IMR-90 (cell line): ENCODE measurements at regions not wholly inside any gene's neighbourhood (a gene's known extent, or its start where the extent isn't known, plus 50 kb on each side); places are given as distances from the start of the nearest gene placed in this dataset.

ENCODE experiments used
- ATAC-seq: fragments of 200-7000 bp; cut with Tn5 transposase; 2 replicates; pipeline ENCODE4 v1.9.1; 2020; ENCODE audit warnings: low read depth, mild to moderate bottlenecking, moderate library complexity
- BruUV-seq: library from RNA; stranded (reverse); fragments of 400-500 nt; replicated peaks from 2 replicates; lab custom pipeline; 2021; lab: Mats Ljungman, UMichigan
- CTCF ChIA-PET: fragments of 300-600 bp; formaldehyde crosslinking; extraction: SDS; loops from one replicate; lab custom pipeline; 2021; ENCODE audit warnings: antibody characterized with exemption; lab: Yijun Ruan, JAX
- POLR2A ChIA-PET: fragments of 300-600 bp; sonication (Branson Sonifier 250); formaldehyde crosslinking; loops from one replicate; lab custom pipeline; 2022; ENCODE audit warnings: antibody characterized with exemption; ENCODE audit not compliant: unreplicated experiment; lab: Charles Lee
- DNase-seq: peaks from one replicate; pipeline ENCODE4 v3.0.0; 2013
- H2AFZ ChIP-seq: replicated peaks from 2 replicates; pipeline ENCODE3; 2013; ENCODE audit warnings: low read length, mild to moderate bottlenecking; ENCODE audit not compliant: poor library complexity
- H2AK5ac ChIP-seq: 2 replicates; pipeline ENCODE4 v1.6.1; 2013; ENCODE audit warnings: low read depth, low read length, inconsistent platforms
- H2AK9ac ChIP-seq: replicated peaks from 2 replicates; pipeline ENCODE3; 2013; ENCODE audit warnings: mild to moderate bottlenecking, low read depth, low read length, moderate library complexity; ENCODE audit not compliant: poor library complexity
- H2BK120ac ChIP-seq: 2 replicates; pipeline ENCODE4 v1.6.1; 2013; ENCODE audit warnings: low read depth, low read length, inconsistent platforms
- H2BK15ac ChIP-seq: 3 replicates; pipeline ENCODE4 v1.6.1; 2013; ENCODE audit warnings: low read depth, low read length, inconsistent platforms
- H2BK20ac ChIP-seq: 2 replicates; pipeline ENCODE4 v1.6.1; 2013; ENCODE audit warnings: low read depth, mild to moderate bottlenecking, inconsistent platforms, low read length, moderate library complexity
- H2BK5ac ChIP-seq: 2 replicates; pipeline ENCODE4 v1.6.1; 2013; ENCODE audit warnings: mild to moderate bottlenecking, low read depth, low read length, inconsistent platforms; ENCODE audit not compliant: poor library complexity, severe bottlenecking
- H3K14ac ChIP-seq: replicated peaks from 2 replicates; pipeline ENCODE4 v1.6.1; 2013; ENCODE audit warnings: low read depth, low read length, inconsistent platforms
- H3K18ac ChIP-seq: 2 replicates; pipeline ENCODE4 v1.6.1; 2013; ENCODE audit warnings: low read depth, low read length, control low read depth
- H3K23ac ChIP-seq: 2 replicates; pipeline ENCODE4 v1.6.1; 2013; ENCODE audit warnings: low read depth, low read length, inconsistent platforms
- H3K27ac ChIP-seq: 2 replicates; pipeline ENCODE4 v1.5.1; 2013; ENCODE audit warnings: mild to moderate bottlenecking, control low read depth, low read length; ENCODE audit not compliant: insufficient read depth
- H3K27me3 ChIP-seq: 2 replicates; pipeline ENCODE4 v1.6.1; 2013; ENCODE audit warnings: low read length; ENCODE audit not compliant: control insufficient read depth, insufficient read depth
- H3K36me3 ChIP-seq: 2 replicates; pipeline ENCODE4 v1.6.1; 2013; ENCODE audit warnings: low read length, mixed read lengths; ENCODE audit not compliant: control insufficient read depth, insufficient read depth
- H3K4ac ChIP-seq: 2 replicates; pipeline ENCODE4 v1.6.1; 2013; ENCODE audit warnings: low read depth, low read length, inconsistent platforms
- H3K4me1 ChIP-seq: 2 replicates; pipeline ENCODE4 v1.6.1; 2013; ENCODE audit warnings: low read length, mixed read lengths; ENCODE audit not compliant: control insufficient read depth, insufficient read depth
- H3K4me2 ChIP-seq: 2 replicates; pipeline ENCODE4 v1.6.1; 2013; ENCODE audit warnings: low read depth, mild to moderate bottlenecking, control low read depth, low read length, moderate library complexity
- H3K4me3 ChIP-seq: 2 replicates; pipeline ENCODE4 v1.5.1; 2013; ENCODE audit warnings: low read depth, mild to moderate bottlenecking, control low read depth, low read length, moderate library complexity; ENCODE audit not compliant: insufficient read depth
- H3K56ac ChIP-seq: 2 replicates; pipeline ENCODE4 v1.6.1; 2013; ENCODE audit warnings: low read length, inconsistent platforms; ENCODE audit not compliant: insufficient read depth; ENCODE audit errors: extremely low read depth
- H3K79me1 ChIP-seq, 2 experiments: 2 replicates each; pipeline ENCODE4 v1.6.1; 2013; ENCODE audit warnings: low read length in 2 of 2, inconsistent platforms in 1 of 2, low read depth in 1 of 2
- H3K9ac ChIP-seq: 2 replicates; pipeline ENCODE4 v1.6.1; 2013; ENCODE audit warnings: low read depth, low read length, control low read depth
- H3K9me1 ChIP-seq: 2 replicates; pipeline ENCODE4 v1.6.1; 2013; ENCODE audit warnings: low read length, inconsistent platforms; ENCODE audit not compliant: insufficient read depth
- H3K9me3 ChIP-seq: 2 replicates; pipeline ENCODE4 v1.6.1; 2013; ENCODE audit warnings: low read length; ENCODE audit not compliant: control insufficient read depth, insufficient read depth
- H4K20me1 ChIP-seq: 2 replicates; pipeline ENCODE4 v1.6.1; 2013; ENCODE audit warnings: low read length, inconsistent platforms; ENCODE audit not compliant: insufficient read depth
- H4K5ac ChIP-seq: 2 replicates; pipeline ENCODE4 v1.6.1; 2013; ENCODE audit warnings: mild to moderate bottlenecking, low read depth, low read length, control low read depth
- H4K8ac ChIP-seq, 2 experiments: 2 replicates each; pipeline ENCODE4 v1.6.1; 2013; ENCODE audit warnings: low read depth in 2 of 2, low read length in 2 of 2, control low read depth in 1 of 2, inconsistent platforms in 1 of 2
- H4K91ac ChIP-seq: 2 replicates; pipeline ENCODE4 v1.6.1; 2013; ENCODE audit warnings: low read depth, low read length, inconsistent platforms; ENCODE audit not compliant: insufficient read depth
- BHLHE40 ChIP-seq: fragments of 150-350 bp; IDR thresholded peaks from 2 replicates; pipeline ENCODE4 v1.6.1; 2016; ENCODE audit warnings: mild to moderate bottlenecking, low read depth, low read length
- CEBPB ChIP-seq: IDR thresholded peaks from 2 replicates; pipeline ENCODE4 v1.6.1; 2012; ENCODE audit warnings: low read depth, low read length, improper control_type of control experiment
- CHD1 ChIP-seq: IDR thresholded peaks from 2 replicates; pipeline ENCODE4 v1.6.1; 2012; ENCODE audit warnings: low read depth, low read length, improper control_type of control experiment
- FOS ChIP-seq: fragments of 150-350 bp; IDR thresholded peaks from 2 replicates; pipeline ENCODE4 v1.6.1; 2016; ENCODE audit warnings: low read depth, low read length
- MAFK ChIP-seq: IDR thresholded peaks from 2 replicates; pipeline ENCODE4 v1.6.1; 2012; ENCODE audit warnings: low read depth, low read length, improper control_type of control experiment
- MAZ ChIP-seq: IDR thresholded peaks from 2 replicates; pipeline ENCODE4 v1.6.1; 2012; ENCODE audit warnings: low read depth, mild to moderate bottlenecking, low read length, improper control_type of control experiment, moderate library complexity, borderline replicate concordance
- MXI1 ChIP-seq: IDR thresholded peaks from 2 replicates; pipeline ENCODE4 v1.6.1; 2012; ENCODE audit warnings: low read depth, mild to moderate bottlenecking, low read length, moderate library complexity, borderline replicate concordance
- NFE2L2 ChIP-seq: fragments of 150-350 bp; IDR thresholded peaks from 2 replicates; pipeline ENCODE4 v1.6.1; 2016; ENCODE audit warnings: low read depth, mild to moderate bottlenecking, low read length
- POLR2A ChIP-seq: IDR thresholded peaks from 2 replicates; pipeline ENCODE4 v1.6.1; 2012; ENCODE audit warnings: mild to moderate bottlenecking, low read depth, low read length
- RAD21 ChIP-seq: IDR thresholded peaks from 2 replicates; pipeline ENCODE4 v1.6.1; 2012; ENCODE audit warnings: low read length, improper control_type of control experiment
- RCOR1 ChIP-seq: IDR thresholded peaks from 2 replicates; pipeline ENCODE4 v1.6.1; 2012; ENCODE audit warnings: mild to moderate bottlenecking, low read length, improper control_type of control experiment; ENCODE audit not compliant: insufficient replicate concordance
- RFX5 ChIP-seq: IDR thresholded peaks from 2 replicates; pipeline ENCODE4 v1.8.0; 2012; ENCODE audit warnings: low read depth, mild to moderate bottlenecking, low read length, moderate library complexity
- SMC3 ChIP-seq: fragments of 150-350 bp; IDR thresholded peaks from 2 replicates; pipeline ENCODE4 v1.6.1; 2016; ENCODE audit warnings: low read depth, mild to moderate bottlenecking, antibody characterized with exemption, low read length, moderate library complexity
- WGBS, 2 experiments: methylation state at CpG; one replicate each; pipeline versions ENCODE4 v1.1.5 to v1.1.7; 2013; ENCODE audit warnings: missing lambda C conversion rate in 2 of 2; ENCODE audit not compliant: insufficient read length in 1 of 2; ENCODE audit errors: extremely low coverage in 2 of 2; 5-methylcytosine and 5-hydroxymethylcytosine counted together
- dilution Hi-C: fragments of 300-500 bp; cut with HindIII; formaldehyde crosslinking; loops from one replicate; pipeline ENCODE4 v1.14.3; 2018; ENCODE audit warnings: low sequenced_read_pairs; ENCODE audit not compliant: unreplicated experiment
- in situ Hi-C: fragments of 300-500 bp; cut with MboI; formaldehyde crosslinking; loops from 3 replicates; pipeline ENCODE4 v1.14.3; 2019; ENCODE audit warnings: low sequenced_read_pairs, inconsistent platforms, mixed read lengths
- intact Hi-C: fragments of 100-400 bp; cut with micrococcal nuclease; formaldehyde crosslinking; loops from 2 replicates; pipeline ENCODE4 v1.10.0; 2022
- TF ChIP-seq, protein P1 (sequence below): conservative IDR thresholded peaks from 2 replicates; pipeline ENCODE4 v1.5.1; 2012; ENCODE audit warnings: mild to moderate bottlenecking, low read depth, low read length, improper control_type of control experiment
- TF ChIP-seq, protein P2 (sequence below): fragments of 150-350 bp; IDR thresholded peaks from 2 replicates; pipeline ENCODE4 v1.6.1; 2017; ENCODE audit warnings: mild to moderate bottlenecking, antibody characterized with exemption, low read length, low read depth
- TF ChIP-seq, protein P3 (sequence below): fragments of 150-350 bp; IDR thresholded peaks from 2 replicates; pipeline ENCODE4 v1.6.1; 2016; ENCODE audit warnings: low read depth, mild to moderate bottlenecking, low read length, moderate library complexity, borderline replicate concordance

DNA sequence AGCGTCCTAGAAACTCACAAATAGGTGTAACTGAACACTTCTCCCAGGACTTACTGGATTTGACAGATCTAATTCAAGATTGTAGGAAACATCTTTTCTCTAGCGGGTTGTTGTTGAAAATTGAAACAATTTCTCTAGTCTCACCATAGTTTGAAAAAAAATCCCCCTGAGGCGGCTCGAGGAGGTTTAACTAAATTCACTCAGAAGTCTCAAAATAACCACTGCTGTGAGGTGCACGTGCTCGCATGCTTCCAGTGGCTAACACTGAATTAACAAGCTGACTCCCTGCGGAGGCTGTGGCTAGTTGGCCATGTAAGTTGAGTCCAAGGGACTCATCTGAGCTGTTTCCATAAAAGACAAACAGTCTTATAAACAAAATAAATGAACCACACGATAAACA is 503.9 kb downstream of the OCA2 start:
- Histone ChIP-seq H2AFZ (no peak overlapping the region), H2AK5ac (no peak overlapping the region), H3K14ac (no peak overlapping the region), H3K79me1 (no peaks in the 10 kb centered on the region), H3K36me3 (no peaks in the 10 kb centered on the region), H3K27me3 (no peaks in the 10 kb centered on the region), H2BK120ac (no peak overlapping the region), H2BK20ac (no peak overlapping the region), H3K4me3 (no peak overlapping the region), H3K56ac (no peak overlapping the region), H3K9me1 (no peaks in the 10 kb centered on the region), H2BK15ac (no peak overlapping the region), H4K5ac (no peak overlapping the region), H2AK9ac (no peak overlapping the region), H3K23ac (no peak overlapping the region), H3K4ac (no peak overlapping the region), H3K18ac (no peak overlapping the region), H3K4me2 (no peak overlapping the region), H3K27ac (no peak overlapping the region), H2BK5ac (no peak overlapping the region), H3K4me1 (no peaks in the 10 kb centered on the region), H4K20me1 (no peaks in the 10 kb centered on the region), H4K8ac (no peak overlapping the region), H3K9me3 (peaks cover 48% of the 10 kb centered on the region), H3K9ac (no peak overlapping the region), H4K91ac (no peak overlapping the region)
- no peak for TF ChIP-seq NFE2L2
- no peak for TF ChIP-seq BHLHE40
- TF ChIP-seq, protein P1, sequence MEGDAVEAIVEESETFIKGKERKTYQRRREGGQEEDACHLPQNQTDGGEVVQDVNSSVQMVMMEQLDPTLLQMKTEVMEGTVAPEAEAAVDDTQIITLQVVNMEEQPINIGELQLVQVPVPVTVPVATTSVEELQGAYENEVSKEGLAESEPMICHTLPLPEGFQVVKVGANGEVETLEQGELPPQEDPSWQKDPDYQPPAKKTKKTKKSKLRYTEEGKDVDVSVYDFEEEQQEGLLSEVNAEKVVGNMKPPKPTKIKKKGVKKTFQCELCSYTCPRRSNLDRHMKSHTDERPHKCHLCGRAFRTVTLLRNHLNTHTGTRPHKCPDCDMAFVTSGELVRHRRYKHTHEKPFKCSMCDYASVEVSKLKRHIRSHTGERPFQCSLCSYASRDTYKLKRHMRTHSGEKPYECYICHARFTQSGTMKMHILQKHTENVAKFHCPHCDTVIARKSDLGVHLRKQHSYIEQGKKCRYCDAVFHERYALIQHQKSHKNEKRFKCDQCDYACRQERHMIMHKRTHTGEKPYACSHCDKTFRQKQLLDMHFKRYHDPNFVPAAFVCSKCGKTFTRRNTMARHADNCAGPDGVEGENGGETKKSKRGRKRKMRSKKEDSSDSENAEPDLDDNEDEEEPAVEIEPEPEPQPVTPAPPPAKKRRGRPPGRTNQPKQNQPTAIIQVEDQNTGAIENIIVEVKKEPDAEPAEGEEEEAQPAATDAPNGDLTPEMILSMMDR: no peak
- no peak for TF ChIP-seq CEBPB
- TF ChIP-seq, protein P2, sequence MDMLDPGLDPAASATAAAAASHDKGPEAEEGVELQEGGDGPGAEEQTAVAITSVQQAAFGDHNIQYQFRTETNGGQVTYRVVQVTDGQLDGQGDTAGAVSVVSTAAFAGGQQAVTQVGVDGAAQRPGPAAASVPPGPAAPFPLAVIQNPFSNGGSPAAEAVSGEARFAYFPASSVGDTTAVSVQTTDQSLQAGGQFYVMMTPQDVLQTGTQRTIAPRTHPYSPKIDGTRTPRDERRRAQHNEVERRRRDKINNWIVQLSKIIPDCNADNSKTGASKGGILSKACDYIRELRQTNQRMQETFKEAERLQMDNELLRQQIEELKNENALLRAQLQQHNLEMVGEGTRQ: no peak
- TF ChIP-seq POLR2A: no peak
- no peak for TF ChIP-seq CHD1
- TF ChIP-seq MAZ: no peak
- TF ChIP-seq, protein P3, sequence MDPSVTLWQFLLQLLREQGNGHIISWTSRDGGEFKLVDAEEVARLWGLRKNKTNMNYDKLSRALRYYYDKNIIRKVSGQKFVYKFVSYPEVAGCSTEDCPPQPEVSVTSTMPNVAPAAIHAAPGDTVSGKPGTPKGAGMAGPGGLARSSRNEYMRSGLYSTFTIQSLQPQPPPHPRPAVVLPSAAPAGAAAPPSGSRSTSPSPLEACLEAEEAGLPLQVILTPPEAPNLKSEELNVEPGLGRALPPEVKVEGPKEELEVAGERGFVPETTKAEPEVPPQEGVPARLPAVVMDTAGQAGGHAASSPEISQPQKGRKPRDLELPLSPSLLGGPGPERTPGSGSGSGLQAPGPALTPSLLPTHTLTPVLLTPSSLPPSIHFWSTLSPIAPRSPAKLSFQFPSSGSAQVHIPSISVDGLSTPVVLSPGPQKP: no peak
- TF ChIP-seq MXI1: no peak
- no peak for TF ChIP-seq MAFK
- TF ChIP-seq FOS: no peak
- TF ChIP-seq RAD21: no peak
- TF ChIP-seq RFX5: no peak
- no peak for TF ChIP-seq RCOR1
- no peak for TF ChIP-seq SMC3
- in situ Hi-C loops (no loop called here), dilution Hi-C loops (no loop called here), intact Hi-C loops (no loop called here)
- WGBS, 2 experiments: no CpG with 5 or more reads among the region's 8 CpGs
- BruUV-seq: no TSS peak
- DNase-seq (no peak), ATAC-seq (no peak)
- CTCF ChIA-PET: no interaction called here
- POLR2A ChIA-PET: no interaction called here
